ENCODE measurements at regions not wholly inside any gene's neighbourhood (a gene's known extent, or its start where the extent isn't known, plus 50 kb on each side); places are given as distances from the start of the nearest gene placed in this dataset.
"Not testable (repeated sequence)": the region's sequence is repeated elsewhere in the genome, so short reads cannot be mapped to it uniquely, and the experiment has no call there.

DNA sequence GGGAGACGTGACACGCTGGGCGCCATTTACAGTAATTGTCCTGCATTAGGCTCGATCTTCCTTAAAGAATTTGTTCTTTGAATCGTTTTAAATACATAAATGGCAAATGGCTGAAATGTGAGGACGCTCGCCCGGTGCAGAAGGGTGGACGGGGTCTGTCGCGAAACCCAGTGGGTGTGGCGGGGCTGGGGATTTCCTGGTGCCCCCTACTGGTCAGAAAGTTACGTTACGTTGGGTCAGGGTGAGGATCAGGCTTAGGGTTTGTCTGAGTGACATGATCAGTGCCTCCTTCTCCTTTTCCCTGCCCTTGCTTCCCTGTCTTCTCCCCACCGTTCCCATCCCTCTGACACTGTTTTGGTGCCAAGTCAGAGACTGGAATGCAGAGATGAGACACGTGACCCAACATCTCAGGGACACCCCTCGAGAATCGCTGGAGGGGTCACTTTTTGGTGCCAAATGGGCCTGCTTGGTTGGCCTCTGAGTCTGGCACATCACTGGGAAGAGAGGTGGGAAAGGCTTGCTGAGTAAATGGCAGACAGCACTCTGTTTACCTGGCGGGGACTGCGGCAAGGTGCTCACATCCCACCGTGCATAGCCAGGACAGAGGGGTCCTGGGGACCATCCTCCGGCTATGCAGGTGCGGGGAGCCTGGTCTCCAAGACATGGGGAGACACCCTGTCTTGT is 1107.6 kb downstream of the BRD1 start:
- Histone ChIP-seq H3K4me3 (no peak overlapping the region), H3K27me3 (peaks cover 0 to 14% (median 0%) of the 10 kb centered on the region in 3 donors), H3K36me3 (no peaks in the 10 kb centered on the region), H3K9me3 (no peaks in the 10 kb centered on the region), H3K4me1 (peaks cover 0 to 7% (median 0%) of the 10 kb centered on the region in 4 donors), H3K27ac (no peak overlapping the region)
- 71 to 77% methylated on average over 23 of the region's 23 CpGs for WGBS, 2 donors
- TF ChIP-seq CTCF (IDR thresholded peaks at IDR 0.05), result no peak
- TF ChIP-seq POLR2A (IDR thresholded peaks at IDR 0.05), result no peak
- TF ChIP-seq POLR2AphosphoS5 (IDR thresholded peaks at IDR 0.05), result no peak
- no peak for TF ChIP-seq EP300 (IDR thresholded peaks at IDR 0.05)
- intact Hi-C loops (cut with DNase I), result no loop called here
- peak; percentile 37 for DNase-seq

DNA sequence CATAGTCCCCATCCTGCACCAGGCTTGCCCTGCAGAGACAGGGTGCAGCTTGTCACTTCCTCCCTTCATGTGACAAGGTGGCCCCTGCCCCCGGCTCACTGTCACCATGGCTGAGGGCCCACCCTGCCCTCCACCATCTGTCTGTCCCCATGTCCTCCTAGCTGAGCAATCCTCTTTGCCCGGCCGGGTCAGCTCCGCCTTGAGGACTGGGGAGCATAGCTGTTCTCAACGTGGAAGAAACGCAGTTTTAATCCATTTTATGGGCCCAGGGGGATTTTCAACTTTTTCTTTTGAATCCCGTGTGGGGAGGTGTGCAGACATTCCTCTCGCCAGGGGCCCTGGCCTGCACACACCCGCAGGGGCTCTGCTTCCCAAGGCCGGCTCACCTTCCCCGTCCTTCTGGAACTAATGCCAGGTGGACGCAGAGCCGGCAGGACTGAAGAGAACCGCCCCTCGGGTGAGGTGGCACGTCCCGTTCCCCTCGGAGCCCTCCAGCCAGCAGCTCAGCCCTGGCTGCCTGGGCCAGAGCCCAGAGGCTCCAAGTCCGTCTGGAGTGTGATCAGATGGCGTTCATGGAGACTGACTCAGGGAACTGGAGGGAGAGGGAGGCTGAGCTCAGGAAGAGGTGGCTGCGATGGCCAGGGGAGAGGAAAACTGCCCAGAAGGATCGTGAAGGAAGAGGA is 1108.7 kb downstream of the BRD1 start:
- DNase-seq, result peak; percentile 64
- Histone ChIP-seq H3K27me3 (peaks cover 0 to 14% (median 0%) of the 10 kb centered on the region in 3 donors), H3K9me3 (no peaks in the 10 kb centered on the region), H3K4me1 (peaks cover 0 to 7% (median 0%) of the 10 kb centered on the region in 4 donors), H3K27ac (no peak overlapping the region), H3K36me3 (no peaks in the 10 kb centered on the region), H3K4me3 (no peak overlapping the region)
- no peak for TF ChIP-seq POLR2AphosphoS5 (IDR thresholded peaks at IDR 0.05)
- TF ChIP-seq CTCF (IDR thresholded peaks at IDR 0.05), result no peak
- TF ChIP-seq EP300 (IDR thresholded peaks at IDR 0.05), result no peak
- TF ChIP-seq POLR2A (IDR thresholded peaks at IDR 0.05), result no peak
- intact Hi-C loops (cut with DNase I), result no loop called here
- WGBS, 2 donors, result 65 to 73% methylated on average over 22 of the region's 22 CpGs

GRCh38 chr22:48717883-48718817 is 1109.5 kb downstream of the BRD1 start:
- DNase-seq, result peak; percentile 52
- Histone ChIP-seq H3K4me3 (no peak overlapping the region), H3K4me1 (peaks cover 0 to 7% (median 0%) of the 10 kb centered on the region in 4 donors), H3K27me3 (peaks cover 0 to 14% (median 0%) of the 10 kb centered on the region in 3 donors), H3K27ac (no peak overlapping the region), H3K36me3 (no peaks in the 10 kb centered on the region), H3K9me3 (no peaks in the 10 kb centered on the region)
- intact Hi-C loops (cut with DNase I), result no loop called here
- no peak for TF ChIP-seq EP300 (IDR thresholded peaks at IDR 0.05)
- TF ChIP-seq POLR2A (IDR thresholded peaks at IDR 0.05), result no peak
- TF ChIP-seq CTCF (IDR thresholded peaks at IDR 0.05), result no peak
- no peak for TF ChIP-seq POLR2AphosphoS5 (IDR thresholded peaks at IDR 0.05)
- WGBS, 2 donors, result 73 to 83% methylated on average over 31 of the region's 31 CpGs

DNA sequence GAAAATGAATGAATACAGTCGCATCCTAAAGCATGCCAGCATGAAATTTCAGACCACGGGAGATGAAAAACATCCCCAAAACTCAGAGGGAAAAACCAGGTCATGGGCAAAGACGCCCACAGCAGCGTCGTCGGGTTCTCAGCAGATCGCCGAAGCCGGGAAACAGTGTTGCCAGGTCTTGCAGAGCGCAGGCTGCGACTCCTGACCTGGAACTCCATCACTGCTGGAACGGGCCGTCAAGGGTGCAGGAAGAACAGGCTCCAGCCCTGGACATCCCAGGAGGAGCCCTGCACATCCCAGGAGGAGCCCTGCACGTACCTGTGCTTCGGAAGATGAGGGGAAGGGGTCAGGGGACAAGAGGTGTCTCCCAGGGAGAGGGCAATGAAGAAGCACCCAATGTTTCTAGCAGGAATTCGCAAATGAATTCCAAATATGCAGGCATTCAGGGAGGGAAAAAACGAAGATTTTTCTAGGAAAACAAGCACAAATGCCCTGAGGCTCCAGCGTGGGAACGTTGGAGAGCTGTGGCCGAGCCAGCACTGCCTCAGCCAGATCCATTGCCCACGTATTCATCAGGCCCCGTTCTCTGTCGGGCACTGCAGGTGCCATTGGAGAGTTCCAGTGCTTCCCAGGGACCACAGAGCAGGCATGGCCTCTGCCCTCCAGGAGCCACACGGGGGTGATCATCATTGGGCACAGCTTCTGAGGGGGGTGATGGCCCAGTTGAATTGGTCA is 1110.4 kb downstream of the BRD1 start:
- intact Hi-C loops (cut with DNase I), result no loop called here
- H3K27ac ChIP-seq, result no peak overlapping the region
- 81 to 86% methylated on average over 24 of the region's 24 CpGs for WGBS, 2 donors

GRCh38 chr22:48716154-48716553 is 1111.5 kb downstream of the BRD1 start:
- H3K9me3 ChIP-seq; H3K36me3 ChIP-seq; H3K27ac ChIP-seq; H3K4me1 ChIP-seq; intact Hi-C loops (cut with DNase I); H3K4me3 ChIP-seq: not testable (repeated sequence)
- H3K27me3 ChIP-seq, result peaks cover 0 to 14% (median 0%) of the 10 kb centered on the region in 3 donors
- DNase-seq, result peak; percentile 26
- 87 to 88% methylated on average over 3 of the region's 3 CpGs for whole genome bisulfite sequencing, 2 donors

More for the DNA sequence above, 1110.4 kb downstream of the BRD1 start:
- Histone ChIP-seq H3K4me3 (no peak overlapping the region), H3K4me1 (peaks cover 0 to 7% (median 0%) of the 10 kb centered on the region in 4 donors), H3K9me3 (no peaks in the 10 kb centered on the region), H3K27me3 (peaks cover 0 to 14% (median 0%) of the 10 kb centered on the region in 3 donors), H3K36me3 (no peaks in the 10 kb centered on the region)
- no peak for TF ChIP-seq POLR2A (IDR thresholded peaks at IDR 0.05)
- no peak for TF ChIP-seq EP300 (IDR thresholded peaks at IDR 0.05)
- TF ChIP-seq CTCF (IDR thresholded peaks at IDR 0.05), result no peak
- no peak for TF ChIP-seq POLR2AphosphoS5 (IDR thresholded peaks at IDR 0.05)
- DNase-seq, result peak; percentile 28
